GM10266 (cell line): ENCODE measurements at regions not wholly inside any gene's neighbourhood (a gene's known extent, or its start where the extent isn't known, plus 50 kb on each side); places are given as distances from the start of the nearest gene placed in this dataset.
"Not testable (repeated sequence)": the region's sequence is repeated elsewhere in the genome, so short reads cannot be mapped to it uniquely, and the experiment has no call there.

ENCODE experiments used
- DNase-seq: peaks from one replicate; pipeline ENCODE4 v3.0.0; 2012; ENCODE audit errors: extremely low spot score
- CTCF ChIP-seq: IDR thresholded peaks from 2 replicates; pipeline ENCODE4 v1.5.1; 2012; ENCODE audit warnings: mild to moderate bottlenecking, low read depth; ENCODE audit not compliant: control insufficient read depth, insufficient read depth; ENCODE audit errors: missing control alignments

GRCh38 chr4:149183638-149184037, 632.0 kb downstream of the IQCM start:
- no peak for DNase-seq
- TF ChIP-seq CTCF: no peak

- not testable (repeated sequence) for DNase-seq
These were observed 634.2 kb downstream of the IQCM start for GRCh38 chr4:149181459-149181858.

GRCh38 chr4:149176039-149176438, 639.6 kb downstream of the IQCM start:
- TF ChIP-seq CTCF: no peak
- no peak for DNase-seq

- DNase-seq: no peak
- no peak for TF ChIP-seq CTCF
These were observed 640.1 kb downstream of the IQCM start for GRCh38 chr4:149175549-149175948.

- no peak for TF ChIP-seq CTCF
- DNase-seq: no peak
These were observed 642.2 kb downstream of the IQCM start for GRCh38 chr4:149173241-149174013.

GRCh38 chr4:149168645-149169044, 647.0 kb downstream of the IQCM start:
- DNase-seq: no peak
- TF ChIP-seq CTCF: no peak

- DNase-seq: no peak
- TF ChIP-seq CTCF: no peak
These were observed 648.8 kb downstream of the IQCM start for GRCh38 chr4:149166876-149167275.

- TF ChIP-seq CTCF: no peak
- DNase-seq: no peak
These were observed 649.3 kb downstream of the IQCM start for GRCh38 chr4:149166365-149166764.
